ENCODE measurements at regions not wholly inside any gene's neighbourhood (a gene's known extent, or its start where the extent isn't known, plus 50 kb on each side); places are given as distances from the start of the nearest gene placed in this dataset.

GRCh38 chr16:85178006-85178591 is 65.8 kb upstream of the CIBAR2 start:
- H3K27me3 ChIP-seq: no peaks in the 10 kb centered on the region

GRCh38 chr16:85178596-85178995 is 66.3 kb upstream of the CIBAR2 start:
- Histone ChIP-seq H3K27me3 (no peaks in the 10 kb centered on the region), H3K4me1 (peaks cover 2 to 4% of the 10 kb centered on the region in 2 donors), H3K4me3 (no peak overlapping the region), H3K9me3 (no peaks in the 10 kb centered on the region), H3K36me3 (no peaks in the 10 kb centered on the region), H3K27ac (no peak overlapping the region)
- TF ChIP-seq POLR2A (IDR thresholded peaks at IDR 0.05): no peak
- TF ChIP-seq CTCF (IDR thresholded peaks at IDR 0.05): no peak
- intact Hi-C loops (cut with DNase I; ENCODE audit: low total_unique reads): no loop called here
- no peak for DNase-seq

More at GRCh38 chr16:85178006-85178591, 65.8 kb upstream of the CIBAR2 start:
- TF ChIP-seq POLR2A (IDR thresholded peaks at IDR 0.05): no peak
- TF ChIP-seq CTCF (IDR thresholded peaks at IDR 0.05): no peak
- DNase-seq: no peak
- intact Hi-C loops (cut with DNase I; ENCODE audit: low total_unique reads): no loop called here
- Histone ChIP-seq H3K4me3 (no peak overlapping the region), H3K4me1 (peaks cover 6 to 9% of the 10 kb centered on the region in 2 donors), H3K36me3 (no peaks in the 10 kb centered on the region), H3K27ac (no peak overlapping the region), H3K9me3 (no peaks in the 10 kb centered on the region)

GRCh38 chr16:85179344-85180046 is 67.2 kb upstream of the CIBAR2 start:
- TF ChIP-seq POLR2A (IDR thresholded peaks at IDR 0.05): no peak
- no peak for TF ChIP-seq CTCF (IDR thresholded peaks at IDR 0.05)
- H3K36me3 ChIP-seq: no peaks in the 10 kb centered on the region
- no peaks in the 10 kb centered on the region for H3K9me3 ChIP-seq
- intact Hi-C loops (cut with DNase I; ENCODE audit: low total_unique reads): no loop called here
- no peaks in the 10 kb centered on the region for H3K4me1 ChIP-seq
- H3K27me3 ChIP-seq: no peaks in the 10 kb centered on the region
- no peak overlapping the region for H3K27ac ChIP-seq
- H3K4me3 ChIP-seq: no peak overlapping the region
- DNase-seq: no peak

GRCh38 chr16:85180047-85180826 is 68.0 kb upstream of the CIBAR2 start:
- intact Hi-C loops (cut with DNase I; ENCODE audit: low total_unique reads): no loop called here
- Histone ChIP-seq H3K9me3 (no peaks in the 10 kb centered on the region), H3K27me3 (no peaks in the 10 kb centered on the region), H3K27ac (no peak overlapping the region), H3K36me3 (no peaks in the 10 kb centered on the region), H3K4me3 (no peak overlapping the region), H3K4me1 (no peaks in the 10 kb centered on the region)
- DNase-seq: no peak
- no peak for TF ChIP-seq CTCF (IDR thresholded peaks at IDR 0.05)
- no peak for TF ChIP-seq POLR2A (IDR thresholded peaks at IDR 0.05)

Measured in uterus (tissue), 3 donors.